Hepatocyte (in vitro differentiated cells): ENCODE measurements at regions not wholly inside any gene's neighbourhood (a gene's known extent, or its start where the extent isn't known, plus 50 kb on each side); places are given as distances from the start of the nearest gene placed in this dataset.
"Not testable (repeated sequence)": the region's sequence is repeated elsewhere in the genome, so short reads cannot be mapped to it uniquely, and the experiment has no call there.

Experiments
- DNase-seq: peaks from one replicate; pipeline ENCODE4 v3.0.0-alpha.2; 2016; ENCODE audit warnings: low spot score
- H2AFZ ChIP-seq: fragments of 200-600 bp; sonication (generic); 2 replicates; pipeline ENCODE4 v1.6.0; 2016; ENCODE audit warnings: antibody characterized with exemption, mild to moderate bottlenecking
- H3K27ac ChIP-seq: fragments of 200-600 bp; sonication (generic); 2 replicates; pipeline ENCODE4 v1.5.1; 2016; ENCODE audit warnings: mild to moderate bottlenecking
- H3K27me3 ChIP-seq: fragments of 200-600 bp; sonication (generic); 2 replicates; pipeline ENCODE4 v1.6.1; 2016
- H3K36me3 ChIP-seq: fragments of 200-600 bp; sonication (generic); replicated peaks from 2 replicates; pipeline ENCODE4 v1.5.1; 2016; ENCODE audit warnings: low read depth; ENCODE audit not compliant: insufficient read depth
- H3K4me1 ChIP-seq: fragments of 200-600 bp; sonication (generic); 2 replicates; pipeline ENCODE4 v1.5.1; 2016; ENCODE audit warnings: mild to moderate bottlenecking, moderate library complexity; ENCODE audit not compliant: insufficient read depth
- H3K4me2 ChIP-seq: fragments of 200-600 bp; sonication (generic); 2 replicates; pipeline ENCODE4 v1.6.0; 2016
- H3K4me3 ChIP-seq: fragments of 200-600 bp; sonication (generic); 2 replicates; pipeline ENCODE4 v1.5.1; 2016; ENCODE audit warnings: mild to moderate bottlenecking
- H3K79me2 ChIP-seq: fragments of 200-600 bp; sonication (generic); 2 replicates; pipeline ENCODE4 v1.6.0; 2017; ENCODE audit warnings: mild to moderate bottlenecking
- H3K9me2 ChIP-seq: fragments of 200-600 bp; sonication (generic); replicated peaks from 2 replicates; pipeline ENCODE4 v1.6.0; 2017; ENCODE audit warnings: mild to moderate bottlenecking; ENCODE audit not compliant: insufficient read depth
- H3K9me3 ChIP-seq: fragments of 200-600 bp; sonication (generic); 2 replicates; pipeline ENCODE4 v1.5.1; 2016; ENCODE audit warnings: low read depth, mild to moderate bottlenecking
- H4K20me1 ChIP-seq: fragments of 200-600 bp; sonication (generic); 2 replicates; pipeline ENCODE4 v1.6.0; 2016; ENCODE audit warnings: mild to moderate bottlenecking; ENCODE audit not compliant: insufficient read depth, poor library complexity, severe bottlenecking
- CTCF ChIP-seq: fragments of 200-600 bp; sonication (generic); IDR thresholded peaks from 2 replicates; pipeline ENCODE4 v1.5.1; 2016; ENCODE audit warnings: antibody characterized with exemption, mild to moderate bottlenecking; ENCODE audit not compliant: poor library complexity
- EZH2 ChIP-seq: fragments of 200-600 bp; sonication (generic); IDR thresholded peaks from 2 replicates; pipeline ENCODE4 v1.6.1; 2016; ENCODE audit warnings: antibody characterized with exemption, mild to moderate bottlenecking, borderline replicate concordance
- EZH2phosphoT487 ChIP-seq: fragments of 200-600 bp; sonication (generic); IDR thresholded peaks from one replicate; pipeline ENCODE4 v1.6.1; 2018; ENCODE audit warnings: antibody characterized with exemption, mild to moderate bottlenecking, low read depth, moderate library complexity; ENCODE audit not compliant: unreplicated experiment, severe bottlenecking
- WGBS: methylation state at CpG from one replicate; pipeline ENCODE4 v1.1.6; 2016; ENCODE audit warnings: low lambda C conversion rate; ENCODE audit errors: missing lambda C conversion rate; 5-methylcytosine and 5-hydroxymethylcytosine counted together

DNA sequence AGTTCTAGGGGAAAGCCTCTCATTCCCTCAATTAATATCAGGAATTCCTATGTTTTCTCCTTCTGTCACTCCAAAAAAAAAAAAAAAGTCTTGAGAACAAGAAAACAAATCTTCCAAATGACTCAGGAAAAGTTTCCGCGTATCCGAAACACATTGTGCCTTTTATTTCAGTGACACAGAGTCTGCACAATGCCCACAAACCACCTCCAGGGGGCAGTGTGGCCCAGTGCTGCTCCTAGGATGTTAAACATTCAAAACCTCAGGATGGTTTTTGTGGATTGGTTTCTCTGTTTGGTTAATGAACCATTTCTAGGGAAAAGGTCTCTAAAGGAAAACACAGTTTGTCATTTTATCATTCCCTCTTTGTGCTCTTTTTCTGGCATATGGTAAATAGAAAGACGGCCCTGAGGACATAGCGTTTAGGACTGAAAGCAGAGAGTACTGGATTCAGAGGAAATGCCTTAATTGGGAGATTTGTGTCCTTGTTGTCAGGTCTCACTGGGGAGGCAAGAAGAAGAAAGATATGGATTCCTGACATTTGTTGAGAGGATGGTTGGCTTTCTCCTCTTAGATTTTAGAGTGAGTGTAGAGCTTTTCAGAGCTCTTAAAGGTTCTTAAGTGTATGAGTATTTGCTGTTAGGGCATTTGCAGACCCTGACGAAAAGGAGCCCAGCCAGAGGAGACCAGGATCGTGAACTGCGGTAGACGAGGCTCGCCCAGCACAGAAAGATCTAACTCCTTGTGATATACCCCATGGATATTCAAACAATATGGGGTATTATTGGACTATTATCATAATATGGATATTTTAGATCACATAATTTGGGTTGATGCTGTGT lies 65.7 kb upstream of the MAP9 start:
- H3K27ac ChIP-seq = no peak overlapping the region
- WGBS = 61% methylated on average over 10 of the region's 10 CpGs
- no peak for TF ChIP-seq EZH2phosphoT487
- peak; percentile 99 for TF ChIP-seq CTCF
- TF ChIP-seq EZH2 = no peak
- no peaks in the 10 kb centered on the region for H3K27me3 ChIP-seq
- H3K9me2 ChIP-seq = no peaks in the 10 kb centered on the region
- H3K36me3 ChIP-seq = no peaks in the 10 kb centered on the region
- H2AFZ ChIP-seq = peak overlapping the region; percentile 61
- H3K4me2 ChIP-seq = peak overlapping the region; percentile 13
- no peaks in the 10 kb centered on the region for H3K79me2 ChIP-seq
- no peaks in the 10 kb centered on the region for H3K9me3 ChIP-seq
- no peak overlapping the region for H3K4me3 ChIP-seq
- H4K20me1 ChIP-seq = no peaks in the 10 kb centered on the region
- H3K4me1 ChIP-seq = no peaks in the 10 kb centered on the region
- peak; percentile 83 for DNase-seq

- 95% methylated on average over 1 of the region's 1 CpG for WGBS
- H3K79me2 ChIP-seq = no peaks in the 10 kb centered on the region
- no peaks in the 10 kb centered on the region for H3K9me2 ChIP-seq
- H3K4me3 ChIP-seq = no peak overlapping the region
- no peak overlapping the region for H3K27ac ChIP-seq
- no peak overlapping the region for H2AFZ ChIP-seq
- no peaks in the 10 kb centered on the region for H4K20me1 ChIP-seq
- DNase-seq = no peak
- no peaks in the 10 kb centered on the region for H3K27me3 ChIP-seq
- no peak for TF ChIP-seq EZH2phosphoT487
- no peak for TF ChIP-seq CTCF
- TF ChIP-seq EZH2 = no peak
- no peaks in the 10 kb centered on the region for H3K36me3 ChIP-seq
- H3K9me3 ChIP-seq = no peaks in the 10 kb centered on the region
- no peak overlapping the region for H3K4me2 ChIP-seq
- H3K4me1 ChIP-seq = no peaks in the 10 kb centered on the region
Measured at GRCh38 chr4:155441475-155441874, 64.7 kb upstream of the MAP9 start.

DNA sequence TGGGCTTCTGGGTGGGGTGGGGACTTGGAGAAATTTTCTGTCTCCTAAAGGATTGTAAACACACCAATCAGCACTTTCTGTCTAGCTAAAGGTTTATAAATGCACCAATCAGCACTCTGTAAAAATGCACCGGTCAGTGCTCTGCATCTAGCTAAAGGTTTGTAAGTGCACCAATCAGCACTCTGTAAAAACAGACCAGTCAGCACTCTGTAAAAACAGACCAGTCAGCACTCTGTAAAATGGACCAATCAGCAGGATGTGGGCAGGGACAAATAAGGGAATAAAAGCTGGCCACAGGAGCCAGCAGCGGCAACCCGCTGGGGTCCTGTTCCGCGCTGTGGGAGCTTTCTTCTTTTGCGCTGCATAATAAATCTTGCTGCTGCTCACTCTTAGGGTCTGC lies 63.0 kb upstream of the MAP9 start:
- not testable (repeated sequence) for H3K79me2 ChIP-seq, H3K27me3 ChIP-seq, DNase-seq, H3K9me3 ChIP-seq, H2AFZ ChIP-seq, H3K4me1 ChIP-seq, H3K27ac ChIP-seq, H3K36me3 ChIP-seq, H4K20me1 ChIP-seq, H3K9me2 ChIP-seq, H3K4me3 ChIP-seq, H3K4me2 ChIP-seq
- WGBS = 98% methylated on average over 6 of the region's 6 CpGs

DNA sequence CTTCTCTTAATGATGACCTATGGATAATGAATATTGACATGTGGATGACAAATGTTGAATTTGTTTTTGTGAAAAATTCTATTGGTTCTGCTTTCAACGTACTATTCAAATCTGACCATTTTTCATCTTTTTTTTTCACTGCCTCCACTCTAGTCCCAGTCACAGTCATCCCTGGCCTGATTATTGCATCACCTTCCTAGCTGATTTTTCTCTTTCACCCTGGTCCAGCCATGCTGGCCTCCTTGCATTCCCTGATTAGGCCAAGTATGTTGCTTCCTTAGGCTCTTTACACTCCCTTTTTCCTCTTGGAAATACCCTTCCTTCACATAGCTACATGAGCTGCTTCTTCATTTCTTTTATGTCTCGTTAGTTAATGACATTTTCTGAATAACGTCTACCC lies 58.1 kb upstream of the MAP9 start:
- Histone ChIP-seq H2AFZ (no peak overlapping the region), H3K9me3 (no peaks in the 10 kb centered on the region), H3K4me3 (no peak overlapping the region), H3K4me2 (no peak overlapping the region), H3K27me3 (no peaks in the 10 kb centered on the region), H3K79me2 (no peaks in the 10 kb centered on the region), H3K27ac (no peak overlapping the region), H3K9me2 (no peaks in the 10 kb centered on the region), H4K20me1 (no peaks in the 10 kb centered on the region), H3K36me3 (no peaks in the 10 kb centered on the region), H3K4me1 (peaks cover 6% of the 10 kb centered on the region)
- WGBS = 91% methylated on average over 3 of the region's 3 CpGs
- no peak for DNase-seq
- no peak for TF ChIP-seq EZH2
- TF ChIP-seq EZH2phosphoT487 = no peak
- no peak for TF ChIP-seq CTCF
